Left lung (tissue), 4 donors: ENCODE measurements at regions not wholly inside any gene's neighbourhood (a gene's known extent, or its start where the extent isn't known, plus 50 kb on each side); places are given as distances from the start of the nearest gene placed in this dataset.

Experiments
- ATAC-seq: fragments of 200-7000 bp; cut with Tn5 transposase; one replicate; pipeline ENCODE4 v1.9.1; 2020; ENCODE audit warnings: moderate library complexity
- DNase-seq, 4 donors: peaks; one replicate each; pipeline ENCODE4 v3.0.0-alpha.2; 2013 to 2020
- H3K27ac ChIP-seq, 2 donors: fragments of 200-600 bp; sonication (generic) in 1 of 2; one replicate each; pipeline versions ENCODE4 v1.5.0 to v1.8.0; 2020 to 2021
- H3K27me3 ChIP-seq, 2 donors: fragments of 200-600 bp; sonication (generic) in 1 of 2; one replicate each; pipeline versions ENCODE4 v1.5.0 to v1.8.0; 2020 to 2021
- H3K36me3 ChIP-seq, 2 donors: fragments of 200-600 bp; sonication (generic) in 1 of 2; one replicate each; pipeline versions ENCODE4 v1.5.0 to v1.8.0; 2020 to 2021
- H3K4me1 ChIP-seq, 2 donors: fragments of 200-600 bp; one replicate each; pipeline ENCODE4 v1.8.0; 2021
- H3K4me3 ChIP-seq, 2 donors: fragments of 200-600 bp; sonication (generic) in 1 of 2; one replicate each; pipeline versions ENCODE4 v1.5.0 to v1.8.0; 2020 to 2021; ENCODE audit warnings: mild to moderate bottlenecking in 1 of 2
- H3K9me3 ChIP-seq, 2 donors: fragments of 200-600 bp; sonication (generic) in 1 of 2; one replicate each; pipeline versions ENCODE4 v1.5.0 to v1.8.0; 2020 to 2021
- intact Hi-C, 2 donors: fragments of 100-400 bp; cut with DNase I; formaldehyde crosslinking; loops; one replicate each; pipeline versions ENCODE4 v1.11.2 to v1.14.2; 2022
- TF ChIP-seq, protein P1 (sequence below), 2 donors: fragments of 200-600 bp; sonication (generic) in 1 of 2; IDR thresholded peaks; one replicate each; pipeline versions ENCODE4 v1.5.0 to v1.8.0; 2021; ENCODE audit warnings: antibody characterized with exemption in 2 of 2
- donor health status: DM: no; HTN: yes; CAD: no.
- donor health status: DM: no; HTN: no; CAD: no.

DNA sequence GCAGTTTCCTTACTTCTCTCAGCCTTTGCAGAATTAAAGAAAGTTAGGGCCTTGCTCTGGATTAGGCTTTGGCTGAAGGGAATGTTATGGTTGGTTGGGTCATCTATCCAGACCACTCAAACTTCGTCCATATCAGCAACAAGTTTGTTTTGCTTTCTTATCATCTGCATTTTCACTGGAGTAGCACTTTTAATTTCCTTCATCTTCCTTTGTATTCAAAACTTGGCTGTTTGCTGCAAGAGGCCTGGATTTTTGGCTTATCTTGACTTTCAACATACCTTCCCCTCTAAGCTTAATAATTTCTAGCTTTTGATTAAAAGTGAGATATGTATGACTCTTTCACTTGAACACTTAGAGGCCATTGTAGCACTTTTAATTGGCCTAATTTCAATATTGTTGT lies 126.7 kb upstream of the CENPE start:
- no peaks in the 10 kb centered on the region for H3K36me3 ChIP-seq
- DNase-seq (peak in 1 of 4 donors; percentile 7), ATAC-seq (no peak)
- no peaks in the 10 kb centered on the region for H3K27me3 ChIP-seq
- H3K4me1 ChIP-seq, result no peaks in the 10 kb centered on the region
- TF ChIP-seq, protein P1, sequence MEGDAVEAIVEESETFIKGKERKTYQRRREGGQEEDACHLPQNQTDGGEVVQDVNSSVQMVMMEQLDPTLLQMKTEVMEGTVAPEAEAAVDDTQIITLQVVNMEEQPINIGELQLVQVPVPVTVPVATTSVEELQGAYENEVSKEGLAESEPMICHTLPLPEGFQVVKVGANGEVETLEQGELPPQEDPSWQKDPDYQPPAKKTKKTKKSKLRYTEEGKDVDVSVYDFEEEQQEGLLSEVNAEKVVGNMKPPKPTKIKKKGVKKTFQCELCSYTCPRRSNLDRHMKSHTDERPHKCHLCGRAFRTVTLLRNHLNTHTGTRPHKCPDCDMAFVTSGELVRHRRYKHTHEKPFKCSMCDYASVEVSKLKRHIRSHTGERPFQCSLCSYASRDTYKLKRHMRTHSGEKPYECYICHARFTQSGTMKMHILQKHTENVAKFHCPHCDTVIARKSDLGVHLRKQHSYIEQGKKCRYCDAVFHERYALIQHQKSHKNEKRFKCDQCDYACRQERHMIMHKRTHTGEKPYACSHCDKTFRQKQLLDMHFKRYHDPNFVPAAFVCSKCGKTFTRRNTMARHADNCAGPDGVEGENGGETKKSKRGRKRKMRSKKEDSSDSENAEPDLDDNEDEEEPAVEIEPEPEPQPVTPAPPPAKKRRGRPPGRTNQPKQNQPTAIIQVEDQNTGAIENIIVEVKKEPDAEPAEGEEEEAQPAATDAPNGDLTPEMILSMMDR (IDR thresholded peaks at IDR 0.05), result no peak
- intact Hi-C loops, result no loop called here
- no peak overlapping the region for H3K4me3 ChIP-seq
- no peak overlapping the region for H3K27ac ChIP-seq
- no peaks in the 10 kb centered on the region for H3K9me3 ChIP-seq

DNA sequence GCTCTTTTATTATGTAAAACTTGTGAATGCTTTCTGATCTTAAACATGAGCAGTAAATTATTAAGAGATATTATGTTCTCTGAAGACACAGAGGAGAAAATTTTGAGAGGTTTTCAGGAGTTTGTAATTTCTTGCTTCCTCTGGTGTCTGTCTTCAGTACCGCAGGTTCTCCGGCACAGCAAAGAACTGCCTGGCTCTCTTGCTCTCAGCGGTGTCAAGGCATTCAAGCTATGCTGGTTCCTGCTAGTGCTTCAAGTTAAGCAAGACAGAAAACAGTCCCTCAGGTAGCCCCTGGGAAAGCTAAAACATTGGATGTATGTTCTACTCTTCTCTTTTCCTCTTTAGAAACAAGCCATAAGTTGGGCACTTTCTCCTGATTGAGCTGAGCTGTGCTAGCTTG lies 120.2 kb upstream of the CENPE start:
- Histone ChIP-seq H3K27ac (no peak overlapping the region), H3K36me3 (no peaks in the 10 kb centered on the region), H3K4me1 (no peaks in the 10 kb centered on the region), H3K9me3 (peaks cover 0 to 46% of the 10 kb centered on the region in 2 donors), H3K4me3 (no peak overlapping the region), H3K27me3 (no peaks in the 10 kb centered on the region)
- DNase-seq, result no peak
- no peak for ATAC-seq
- intact Hi-C loops, result no loop called here
- TF ChIP-seq, protein P1 (IDR thresholded peaks at IDR 0.05), result no peak

DNA sequence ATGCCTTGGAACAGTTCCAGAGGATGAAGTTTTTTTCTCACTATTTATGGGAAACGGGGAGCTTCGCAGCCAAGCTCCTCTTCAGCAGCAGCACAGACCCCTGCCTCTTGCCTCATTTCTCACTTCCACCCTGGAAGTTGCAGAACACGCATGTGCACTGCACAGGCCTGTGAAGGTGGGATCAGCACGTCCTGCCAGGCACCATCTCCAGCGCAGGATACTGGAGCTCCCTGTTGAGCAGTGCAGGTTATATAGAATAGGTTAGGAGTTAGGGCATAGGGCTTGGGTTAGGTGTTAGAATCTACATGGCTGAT lies 110.1 kb upstream of the CENPE start:
- Histone ChIP-seq H3K27ac (no peak overlapping the region), H3K27me3 (no peaks in the 10 kb centered on the region), H3K9me3 (peaks cover 0 to 4% of the 10 kb centered on the region in 2 donors), H3K4me3 (no peak overlapping the region), H3K4me1 (no peaks in the 10 kb centered on the region), H3K36me3 (no peaks in the 10 kb centered on the region)
- peak in 2 of 4 donors; percentile 10 to 24 for DNase-seq
- intact Hi-C loops, result no loop called here
- no peak for ATAC-seq
- TF ChIP-seq, protein P1 (IDR thresholded peaks at IDR 0.05), result no peak

DNA sequence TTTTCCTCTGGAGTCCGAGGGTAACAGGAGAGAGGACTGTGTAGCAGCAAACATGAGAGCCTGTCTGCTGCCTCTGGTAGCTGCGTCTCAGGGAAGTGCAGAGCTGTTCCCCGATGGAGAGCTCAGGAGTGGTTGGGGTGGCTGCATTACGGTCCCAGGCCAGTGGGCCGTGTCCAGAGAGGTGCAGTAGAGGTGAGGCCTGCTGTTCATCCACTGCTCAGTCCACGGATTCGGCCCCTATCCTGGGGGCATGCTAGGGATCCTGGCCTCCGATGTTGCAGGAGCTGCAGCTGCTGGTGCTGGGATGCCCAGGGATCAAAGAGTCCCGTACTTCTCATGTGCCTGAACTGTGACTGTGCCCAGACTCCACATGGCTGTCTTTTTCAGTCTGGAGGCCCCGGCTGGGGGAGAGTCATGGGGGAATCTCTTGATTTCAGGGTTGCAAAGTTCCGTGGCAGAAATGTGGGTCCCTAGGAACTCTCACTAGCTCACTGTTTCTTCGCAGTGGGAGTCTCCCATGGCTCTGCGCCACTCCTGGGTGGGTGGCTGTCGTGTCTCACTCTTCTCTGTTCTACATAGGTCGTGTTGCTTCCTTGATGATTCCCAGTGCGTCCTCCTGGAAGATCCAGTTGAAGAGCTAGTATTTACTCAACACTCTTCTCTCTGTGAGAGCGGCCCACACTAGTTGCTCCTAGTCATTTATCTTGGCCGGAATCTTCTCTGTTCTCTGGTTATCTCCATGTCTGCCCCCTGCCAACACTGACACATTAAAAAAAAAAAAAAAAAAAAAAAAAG lies 109.5 kb upstream of the CENPE start:
- Histone ChIP-seq H3K27me3 (no peaks in the 10 kb centered on the region), H3K9me3 (peaks cover 0 to 4% of the 10 kb centered on the region in 2 donors), H3K4me1 (no peaks in the 10 kb centered on the region), H3K36me3 (no peaks in the 10 kb centered on the region), H3K4me3 (no peak overlapping the region), H3K27ac (no peak overlapping the region)
- TF ChIP-seq, protein P1 (IDR thresholded peaks at IDR 0.05), result no peak
- ATAC-seq, result no peak
- intact Hi-C loops, result no loop called here
- peak in 3 of 4 donors; percentile 5 to 49 (median 15) for DNase-seq

DNA sequence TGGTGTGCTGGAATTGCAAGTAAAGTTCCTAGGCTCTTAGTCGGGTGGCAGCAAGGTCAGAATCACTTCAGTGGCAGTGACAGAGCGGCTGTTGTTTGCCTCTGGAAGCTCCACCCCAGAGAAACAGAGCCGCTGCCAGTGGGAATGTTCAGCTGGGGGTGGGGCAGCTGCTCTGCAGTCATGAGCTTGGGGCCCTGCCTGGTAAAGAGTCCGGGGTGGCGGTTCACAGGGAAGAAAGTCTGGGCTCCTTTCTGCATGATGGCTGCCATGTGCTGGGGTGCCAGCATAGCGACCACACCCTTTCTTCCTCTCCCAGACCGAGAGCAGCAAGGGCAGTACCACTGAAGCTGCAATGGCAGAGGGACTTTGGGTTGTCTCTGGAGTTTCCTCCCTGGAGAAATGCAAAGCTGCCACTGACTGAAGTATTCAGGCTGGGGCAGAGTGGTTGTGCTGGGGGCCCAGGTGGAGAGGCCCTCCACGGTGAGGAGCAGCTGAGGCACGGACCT lies 108.8 kb upstream of the CENPE start:
- Histone ChIP-seq H3K27ac (no peak overlapping the region), H3K27me3 (no peaks in the 10 kb centered on the region), H3K36me3 (no peaks in the 10 kb centered on the region), H3K9me3 (peaks cover 0 to 4% of the 10 kb centered on the region in 2 donors), H3K4me1 (no peaks in the 10 kb centered on the region), H3K4me3 (no peak overlapping the region)
- TF ChIP-seq, protein P1 (IDR thresholded peaks at IDR 0.05), result no peak
- ATAC-seq (peak; percentile 93), DNase-seq (peak; percentile 35 to 67 (median 47))
- intact Hi-C loops, result no loop called here
